ENCODE measurements at regions not wholly inside any gene's neighbourhood (a gene's known extent, or its start where the extent isn't known, plus 50 kb on each side); places are given as distances from the start of the nearest gene placed in this dataset.
A peak's percentile ranks its signal among the peaks of the same experiment; 100 is the strongest.

GRCh38 chr12:90174956-90175355 lies 466.3 kb upstream of the ATP2B1 start:
- Mint-ChIP-seq H3K36me3 (ENCODE audit: insufficient read depth) (no peaks in the 10 kb centered on the region), H3K4me3 (no peak overlapping the region), H3K27me3 (ENCODE audit: low read depth) (peaks cover 4% of the 10 kb centered on the region), H3K4me1 (ENCODE audit: low read depth) (no peaks in the 10 kb centered on the region), H3K9me3 (no peaks in the 10 kb centered on the region)
- DNase-seq = no peak
- no peak for ATAC-seq

GRCh38 chr12:90174198-90174510 lies 465.5 kb upstream of the ATP2B1 start:
- Mint-ChIP-seq H3K9me3 (no peaks in the 10 kb centered on the region), H3K4me1 (ENCODE audit: low read depth) (no peaks in the 10 kb centered on the region), H3K27me3 (ENCODE audit: low read depth) (peaks cover 2% of the 10 kb centered on the region)

GRCh38 chr12:90173499-90174197 lies 465.0 kb upstream of the ATP2B1 start:
- no peaks in the 10 kb centered on the region for H3K4me1 Mint-ChIP-seq (ENCODE audit: low read depth)
- no peak overlapping the region for H3K4me3 Mint-ChIP-seq
- peaks cover 2% of the 10 kb centered on the region for H3K27me3 Mint-ChIP-seq (ENCODE audit: low read depth)
- H3K36me3 Mint-ChIP-seq (ENCODE audit: insufficient read depth) = no peaks in the 10 kb centered on the region
- H3K9me3 Mint-ChIP-seq = no peaks in the 10 kb centered on the region
- DNase-seq (no peak), ATAC-seq (no peak)

More at GRCh38 chr12:90174198-90174510, 465.5 kb upstream of the ATP2B1 start:
- Mint-ChIP-seq H3K36me3 (ENCODE audit: insufficient read depth) (no peaks in the 10 kb centered on the region), H3K4me3 (no peak overlapping the region)
- ATAC-seq = peak; percentile 57 to 79
- DNase-seq = no peak

GRCh38 chr12:90172524-90172923 lies 463.9 kb upstream of the ATP2B1 start:
- peaks cover 2% of the 10 kb centered on the region for H3K27me3 Mint-ChIP-seq (ENCODE audit: low read depth)
- no peaks in the 10 kb centered on the region for H3K4me1 Mint-ChIP-seq (ENCODE audit: low read depth)
- H3K4me3 Mint-ChIP-seq = no peak overlapping the region
- DNase-seq (no peak), ATAC-seq (no peak)
- no peaks in the 10 kb centered on the region for H3K9me3 Mint-ChIP-seq
- no peaks in the 10 kb centered on the region for H3K36me3 Mint-ChIP-seq (ENCODE audit: insufficient read depth)

GRCh38 chr12:90170740-90171139 lies 462.1 kb upstream of the ATP2B1 start:
- no peaks in the 10 kb centered on the region for H3K4me1 Mint-ChIP-seq (ENCODE audit: low read depth)
- H3K36me3 Mint-ChIP-seq (ENCODE audit: insufficient read depth) = no peaks in the 10 kb centered on the region
- peaks cover 2% of the 10 kb centered on the region for H3K27me3 Mint-ChIP-seq (ENCODE audit: low read depth)
- DNase-seq (no peak), ATAC-seq (no peak)
- H3K4me3 Mint-ChIP-seq = no peak overlapping the region
- H3K9me3 Mint-ChIP-seq = no peaks in the 10 kb centered on the region

- Mint-ChIP-seq H3K9me3 (no peaks in the 10 kb centered on the region), H3K4me1 (ENCODE audit: low read depth) (no peaks in the 10 kb centered on the region), H3K36me3 (ENCODE audit: insufficient read depth) (no peaks in the 10 kb centered on the region), H3K27me3 (ENCODE audit: low read depth) (no peaks in the 10 kb centered on the region), H3K4me3 (no peak overlapping the region)
- ATAC-seq = no peak
- DNase-seq = no peak
Observed at GRCh38 chr12:90167518-90168208, 459.0 kb upstream of the ATP2B1 start.

- Mint-ChIP-seq H3K4me1 (ENCODE audit: low read depth) (no peaks in the 10 kb centered on the region), H3K4me3 (no peak overlapping the region), H3K9me3 (no peaks in the 10 kb centered on the region), H3K36me3 (ENCODE audit: insufficient read depth) (no peaks in the 10 kb centered on the region), H3K27me3 (ENCODE audit: low read depth) (no peaks in the 10 kb centered on the region)
- no peak for ATAC-seq
- no peak for DNase-seq
Observed at GRCh38 chr12:90166671-90167070, 458.0 kb upstream of the ATP2B1 start.

- H3K9me3 Mint-ChIP-seq = no peaks in the 10 kb centered on the region
- ATAC-seq = no peak
Observed at GRCh38 chr12:90166012-90166411, 457.4 kb upstream of the ATP2B1 start.

GRCh38 chr12:90163975-90164374 lies 455.3 kb upstream of the ATP2B1 start:
- H3K27me3 Mint-ChIP-seq (ENCODE audit: low read depth) = peaks cover 2% of the 10 kb centered on the region
- ATAC-seq = no peak
- no peak for DNase-seq
- H3K4me3 Mint-ChIP-seq = no peak overlapping the region
- no peaks in the 10 kb centered on the region for H3K9me3 Mint-ChIP-seq
- no peaks in the 10 kb centered on the region for H3K4me1 Mint-ChIP-seq (ENCODE audit: low read depth)
- no peaks in the 10 kb centered on the region for H3K36me3 Mint-ChIP-seq (ENCODE audit: insufficient read depth)

More at GRCh38 chr12:90166012-90166411, 457.4 kb upstream of the ATP2B1 start:
- no peak for DNase-seq
- H3K4me3 Mint-ChIP-seq = no peak overlapping the region
- H3K27me3 Mint-ChIP-seq (ENCODE audit: low read depth) = no peaks in the 10 kb centered on the region
- H3K4me1 Mint-ChIP-seq (ENCODE audit: low read depth) = no peaks in the 10 kb centered on the region
- no peaks in the 10 kb centered on the region for H3K36me3 Mint-ChIP-seq (ENCODE audit: insufficient read depth)

GRCh38 chr12:90153827-90154226 lies 445.2 kb upstream of the ATP2B1 start:
- no peak for ATAC-seq
- Mint-ChIP-seq H3K4me1 (ENCODE audit: low read depth) (peaks cover 2% of the 10 kb centered on the region), H3K9me3 (no peaks in the 10 kb centered on the region), H3K27me3 (ENCODE audit: low read depth) (no peaks in the 10 kb centered on the region), H3K36me3 (ENCODE audit: insufficient read depth) (no peaks in the 10 kb centered on the region), H3K4me3 (no peak overlapping the region)
- no peak for DNase-seq

GRCh38 chr12:90152897-90153624 lies 444.4 kb upstream of the ATP2B1 start:
- peaks cover 3% of the 10 kb centered on the region for H3K27me3 Mint-ChIP-seq (ENCODE audit: low read depth)
- H3K4me1 Mint-ChIP-seq (ENCODE audit: low read depth) = peaks cover 2% of the 10 kb centered on the region
- H3K9me3 Mint-ChIP-seq = no peaks in the 10 kb centered on the region
- ATAC-seq (no peak), DNase-seq (no peak)
- H3K36me3 Mint-ChIP-seq (ENCODE audit: insufficient read depth) = no peaks in the 10 kb centered on the region
- H3K4me3 Mint-ChIP-seq = no peak overlapping the region

- Mint-ChIP-seq H3K36me3 (ENCODE audit: insufficient read depth) (no peaks in the 10 kb centered on the region), H3K4me3 (no peak overlapping the region), H3K27me3 (ENCODE audit: low read depth) (peaks cover 4% of the 10 kb centered on the region), H3K4me1 (ENCODE audit: low read depth) (peaks cover 2% of the 10 kb centered on the region), H3K9me3 (no peaks in the 10 kb centered on the region)
- DNase-seq (no peak), ATAC-seq (no peak)
Observed at GRCh38 chr12:90151491-90152015, 442.9 kb upstream of the ATP2B1 start.

GRCh38 chr12:90149453-90149852 lies 440.8 kb upstream of the ATP2B1 start:
- Mint-ChIP-seq H3K4me3 (no peak overlapping the region), H3K4me1 (ENCODE audit: low read depth) (peaks cover 2% of the 10 kb centered on the region), H3K9me3 (no peaks in the 10 kb centered on the region), H3K36me3 (ENCODE audit: insufficient read depth) (no peaks in the 10 kb centered on the region), H3K27me3 (ENCODE audit: low read depth) (peaks cover 4% of the 10 kb centered on the region)
- ATAC-seq (no peak), DNase-seq (no peak)

GRCh38 chr12:90129366-90130030 lies 420.9 kb upstream of the ATP2B1 start:
- Mint-ChIP-seq H3K4me3 (no peak overlapping the region), H3K4me1 (ENCODE audit: low read depth) (no peaks in the 10 kb centered on the region), H3K27me3 (ENCODE audit: low read depth) (no peaks in the 10 kb centered on the region), H3K36me3 (ENCODE audit: insufficient read depth) (no peaks in the 10 kb centered on the region), H3K9me3 (no peaks in the 10 kb centered on the region)
- no peak for DNase-seq
- no peak for ATAC-seq
